PC-3 (cell line): ENCODE measurements at regions not wholly inside any gene's neighbourhood (a gene's known extent, or its start where the extent isn't known, plus 50 kb on each side); places are given as distances from the start of the nearest gene placed in this dataset.

Source experiments
- ATAC-seq: fragments of 200-7000 bp; cut with Tn5 transposase; 2 replicates; pipeline ENCODE4 v1.9.1; 2020; ENCODE audit warnings: mild to moderate bottlenecking, moderate library complexity
- BruUV-seq: library from RNA; stranded (reverse); fragments of 400-500 nt; replicated peaks from 2 replicates; lab custom pipeline; 2021; lab: Mats Ljungman, UMichigan
- CTCF ChIA-PET: fragments of 300-600 bp; sonication (Branson Sonifier 250); formaldehyde crosslinking; loops from one replicate; lab custom pipeline; 2022; ENCODE audit warnings: antibody characterized with exemption; lab: Charles Lee
- POLR2A ChIA-PET: fragments of 300-600 bp; sonication (Branson Sonifier 250); formaldehyde crosslinking; loops from one replicate; lab custom pipeline; 2022; ENCODE audit warnings: antibody characterized with exemption; ENCODE audit not compliant: unreplicated experiment; lab: Charles Lee
- DNase-seq: peaks from one replicate; pipeline ENCODE4 v3.0.0-alpha.2; 2015
- H2AFZ ChIP-seq: fragments of 300-600 bp; sonication (generic); 2 replicates; pipeline ENCODE4 v1.6.0; 2016; ENCODE audit warnings: antibody characterized with exemption, low read length
- H3F3A ChIP-seq: fragments of 300-600 bp; sonication (generic); one replicate; pipeline ENCODE4 v1.6.0; 2017; ENCODE audit warnings: antibody characterized with exemption, low read length, control low read depth, mild to moderate bottlenecking; ENCODE audit not compliant: unreplicated experiment
- H3K27ac ChIP-seq: fragments of 300-600 bp; sonication (generic); 2 replicates; pipeline ENCODE4 v1.5.1; 2016; ENCODE audit warnings: mild to moderate bottlenecking, low read length
- H3K27me3 ChIP-seq: fragments of 300-600 bp; sonication (generic); 2 replicates; pipeline ENCODE4 v1.6.1; 2016; ENCODE audit warnings: low read length, mixed read lengths
- H3K36me3 ChIP-seq: fragments of 300-600 bp; sonication (generic); 2 replicates; pipeline ENCODE4 v1.6.1; 2016; ENCODE audit warnings: low read depth, mixed run types, low read length, mixed read lengths
- H3K4me1 ChIP-seq: fragments of 300-600 bp; sonication (generic); 2 replicates; pipeline ENCODE4 v1.5.1; 2016; ENCODE audit warnings: low read length; ENCODE audit not compliant: insufficient read depth
- H3K4me2 ChIP-seq: fragments of 300-600 bp; sonication (generic); 2 replicates; pipeline ENCODE4 v1.6.0; 2016; ENCODE audit warnings: low read length
- H3K4me3 ChIP-seq: fragments of 300-600 bp; sonication (generic); 2 replicates; pipeline ENCODE4 v1.5.1; 2016; ENCODE audit warnings: mild to moderate bottlenecking, low read length, mixed read lengths
- H3K79me2 ChIP-seq: fragments of 300-600 bp; sonication (generic); 2 replicates; pipeline ENCODE4 v1.6.1; 2017; ENCODE audit warnings: low read length, mixed read lengths
- H3K9ac ChIP-seq: fragments of 300-600 bp; sonication (generic); 2 replicates; pipeline ENCODE4 v1.6.0; 2016; ENCODE audit warnings: mild to moderate bottlenecking, low read length
- H3K9me2 ChIP-seq: fragments of 300-600 bp; sonication (generic); replicated peaks from 2 replicates; pipeline ENCODE4 v1.6.1; 2016; ENCODE audit warnings: mixed run types, low read length, mixed read lengths
- H3K9me3 ChIP-seq: fragments of 300-600 bp; sonication (generic); 2 replicates; pipeline ENCODE4 v1.6.1; 2016; ENCODE audit warnings: low read length, mixed read lengths
- H4K20me1 ChIP-seq: fragments of 300-600 bp; sonication (generic); 2 replicates; pipeline ENCODE4 v1.6.1; 2016; ENCODE audit warnings: low read length, mixed read lengths
- CTCF ChIP-seq: fragments of 300-600 bp; sonication (generic); conservative IDR thresholded peaks from 2 replicates; pipeline ENCODE4 v1.5.1; 2017; ENCODE audit warnings: antibody characterized with exemption, low read depth, mild to moderate bottlenecking, low read length
- EZH2 ChIP-seq: fragments of 300-600 bp; sonication (generic); IDR thresholded peaks from one replicate; pipeline ENCODE4 v1.6.1; 2017; ENCODE audit warnings: antibody characterized with exemption, mild to moderate bottlenecking, low read length; ENCODE audit not compliant: unreplicated experiment
- EZH2phosphoT487 ChIP-seq: fragments of 300-600 bp; sonication (generic); IDR thresholded peaks from 2 replicates; pipeline ENCODE4 v1.6.1; 2018; ENCODE audit warnings: mild to moderate bottlenecking, antibody characterized with exemption, low read length, borderline replicate concordance
- intact Hi-C: fragments of 100-400 bp; cut with micrococcal nuclease; formaldehyde crosslinking; loops from 2 replicates; pipeline ENCODE4 v1.9.0; 2023

GRCh38 chr18:61612517-61612916 lies 279.3 kb downstream of the CDH20 start:
- Histone ChIP-seq H3K9me3 (no peaks in the 10 kb centered on the region), H3K4me1 (no peaks in the 10 kb centered on the region), H3K36me3 (no peaks in the 10 kb centered on the region), H4K20me1 (no peaks in the 10 kb centered on the region), H3K4me2 (no peak overlapping the region), H2AFZ (no peak overlapping the region), H3K4me3 (no peak overlapping the region), H3K9me2 (no peaks in the 10 kb centered on the region), H3K27ac (no peak overlapping the region), H3K27me3 (no peaks in the 10 kb centered on the region), H3K79me2 (no peaks in the 10 kb centered on the region), H3K9ac (no peak overlapping the region), H3F3A (no peaks in the 10 kb centered on the region)
- intact Hi-C loops, result no loop called here
- no peak for DNase-seq
- ChIA-PET POLR2A (no interaction called here), CTCF (interaction anchor here (0.6 kb wide), 1 partner anchor 244 kb away, joined by 3 read pairs; no protein-coding TSS in a partner anchor)
- TF ChIP-seq EZH2, result no peak
- peak; percentile 27; the same call in 1 of the 2 replicates for TF ChIP-seq CTCF
- BruUV-seq, result no TSS peak
- no peak for ATAC-seq

- H3K9me2 ChIP-seq, result no peaks in the 10 kb centered on the region
- no peaks in the 10 kb centered on the region for H3K36me3 ChIP-seq
- no peaks in the 10 kb centered on the region for H3F3A ChIP-seq
- H3K4me3 ChIP-seq, result no peak overlapping the region
- ChIA-PET CTCF (no interaction called here), POLR2A (no interaction called here)
- no peak overlapping the region for H3K4me2 ChIP-seq
- no peaks in the 10 kb centered on the region for H3K9me3 ChIP-seq
- H3K9ac ChIP-seq, result no peak overlapping the region
- no peaks in the 10 kb centered on the region for H3K79me2 ChIP-seq
- H3K27me3 ChIP-seq, result no peaks in the 10 kb centered on the region
- no peak overlapping the region for H2AFZ ChIP-seq
- intact Hi-C loops, result no loop called here
- TF ChIP-seq EZH2, result no peak
- no peak for TF ChIP-seq CTCF
- no peak for TF ChIP-seq EZH2phosphoT487
- no peaks in the 10 kb centered on the region for H4K20me1 ChIP-seq
- peaks cover 12% of the 10 kb centered on the region for H3K4me1 ChIP-seq
- H3K27ac ChIP-seq, result no peak overlapping the region
- DNase-seq (no peak), ATAC-seq (no peak)
- no TSS peak for BruUV-seq
These were observed 275.9 kb downstream of the CDH20 start for GRCh38 chr18:61609131-61609530.

GRCh38 chr18:61608316-61608715 lies 275.1 kb downstream of the CDH20 start:
- Histone ChIP-seq H3K4me1 (peaks cover 12% of the 10 kb centered on the region), H4K20me1 (no peaks in the 10 kb centered on the region), H3K9me3 (no peaks in the 10 kb centered on the region), H3F3A (no peaks in the 10 kb centered on the region), H3K9ac (no peak overlapping the region), H3K79me2 (no peaks in the 10 kb centered on the region), H3K27me3 (no peaks in the 10 kb centered on the region), H3K27ac (no peak overlapping the region), H3K9me2 (no peaks in the 10 kb centered on the region), H2AFZ (no peak overlapping the region), H3K4me2 (no peak overlapping the region), H3K4me3 (no peak overlapping the region), H3K36me3 (no peaks in the 10 kb centered on the region)
- ChIA-PET POLR2A (no interaction called here), CTCF (no interaction called here)
- BruUV-seq, result no TSS peak
- intact Hi-C loops, result no loop called here
- no peak for DNase-seq
- no peak for ATAC-seq
- TF ChIP-seq EZH2phosphoT487, result no peak
- TF ChIP-seq CTCF, result no peak
- TF ChIP-seq EZH2, result no peak
